Tibial nerve (tissue), 4 donors: ENCODE measurements at regions not wholly inside any gene's neighbourhood (a gene's known extent, or its start where the extent isn't known, plus 50 kb on each side); places are given as distances from the start of the nearest gene placed in this dataset.

Experiments
- EP300 ChIP-seq, 2 donors: sonication (generic); formaldehyde crosslinking; IDR thresholded peaks; one replicate each; pipeline ENCODE4 v1.6.1; 2017; ENCODE audit warnings: antibody characterized with exemption in 2 of 2, mild to moderate bottlenecking in 1 of 2
- POLR2A ChIP-seq, 2 donors: fragments of 450-650 bp; IDR thresholded peaks; one replicate each; pipeline ENCODE4 v1.6.1; 2017; ENCODE audit warnings: antibody characterized with exemption in 2 of 2, mild to moderate bottlenecking in 2 of 2, moderate library complexity in 2 of 2
- TF ChIP-seq, protein P1 (sequence below), 5 experiments: fragments of 200-600 bp in 3 of 5; fragments of 450-650 bp in 2 of 5; sonication (generic) in 3 of 5; IDR thresholded peaks; one replicate each; pipeline ENCODE4 v1.5.1; 2016 to 2019; ENCODE audit warnings: antibody characterized with exemption in 5 of 5, mild to moderate bottlenecking in 3 of 5, moderate library complexity in 2 of 5

DNA sequence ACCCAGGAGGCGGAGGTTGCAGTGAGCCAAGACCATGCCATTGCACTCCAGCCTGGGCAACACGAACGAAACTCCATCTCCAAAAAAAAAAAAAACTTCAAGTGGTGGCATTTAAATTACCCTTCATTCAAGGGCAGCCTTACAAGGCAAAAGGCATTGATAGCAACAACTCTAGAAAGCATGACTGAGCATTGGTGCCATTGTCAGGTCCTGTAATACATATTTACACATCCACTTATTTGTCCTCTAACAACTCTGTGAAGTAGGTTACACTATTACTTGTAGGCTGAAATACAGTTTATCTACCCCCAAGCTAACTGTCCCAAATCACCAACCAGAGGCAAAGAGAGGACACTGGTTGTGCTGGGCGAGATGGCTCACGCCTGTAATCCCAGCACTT lies 52.7 kb upstream of the LARP1 start:
- TF ChIP-seq, protein P1, sequence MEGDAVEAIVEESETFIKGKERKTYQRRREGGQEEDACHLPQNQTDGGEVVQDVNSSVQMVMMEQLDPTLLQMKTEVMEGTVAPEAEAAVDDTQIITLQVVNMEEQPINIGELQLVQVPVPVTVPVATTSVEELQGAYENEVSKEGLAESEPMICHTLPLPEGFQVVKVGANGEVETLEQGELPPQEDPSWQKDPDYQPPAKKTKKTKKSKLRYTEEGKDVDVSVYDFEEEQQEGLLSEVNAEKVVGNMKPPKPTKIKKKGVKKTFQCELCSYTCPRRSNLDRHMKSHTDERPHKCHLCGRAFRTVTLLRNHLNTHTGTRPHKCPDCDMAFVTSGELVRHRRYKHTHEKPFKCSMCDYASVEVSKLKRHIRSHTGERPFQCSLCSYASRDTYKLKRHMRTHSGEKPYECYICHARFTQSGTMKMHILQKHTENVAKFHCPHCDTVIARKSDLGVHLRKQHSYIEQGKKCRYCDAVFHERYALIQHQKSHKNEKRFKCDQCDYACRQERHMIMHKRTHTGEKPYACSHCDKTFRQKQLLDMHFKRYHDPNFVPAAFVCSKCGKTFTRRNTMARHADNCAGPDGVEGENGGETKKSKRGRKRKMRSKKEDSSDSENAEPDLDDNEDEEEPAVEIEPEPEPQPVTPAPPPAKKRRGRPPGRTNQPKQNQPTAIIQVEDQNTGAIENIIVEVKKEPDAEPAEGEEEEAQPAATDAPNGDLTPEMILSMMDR (IDR thresholded peaks at IDR 0.05) = no peak
- no peak for TF ChIP-seq EP300 (IDR thresholded peaks at IDR 0.05)
- no peak for TF ChIP-seq POLR2A (IDR thresholded peaks at IDR 0.05)
